ENCODE measurements at regions not wholly inside any gene's neighbourhood (a gene's known extent, or its start where the extent isn't known, plus 50 kb on each side); places are given as distances from the start of the nearest gene placed in this dataset.

DNA sequence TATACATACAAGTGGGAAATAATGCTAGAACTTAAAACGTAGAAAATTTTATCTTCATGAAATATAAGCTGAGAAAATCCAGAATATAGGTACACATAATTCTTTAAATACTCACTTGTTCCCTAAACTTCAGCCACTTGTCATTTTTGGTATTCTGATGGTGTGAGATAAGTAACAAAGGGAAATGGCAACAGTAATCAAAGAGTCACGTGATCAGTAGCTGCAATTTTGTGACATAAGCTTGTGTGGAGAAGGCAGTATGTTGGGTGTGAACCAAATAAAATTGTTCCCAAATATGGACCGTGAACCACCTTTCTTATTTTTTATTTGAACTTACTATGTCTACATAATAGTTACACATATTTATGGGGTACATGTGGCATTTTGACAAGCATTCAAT lies 650.3 kb upstream of the ADARB2 start:
- H3K9me3 Mint-ChIP-seq = peaks cover 7% of the 10 kb centered on the region
- no peak overlapping the region for H3K4me3 Mint-ChIP-seq
- H3K27me3 Mint-ChIP-seq (ENCODE audit: low read depth) = peaks cover 4% of the 10 kb centered on the region
- TF ChIP-seq, protein P1, sequence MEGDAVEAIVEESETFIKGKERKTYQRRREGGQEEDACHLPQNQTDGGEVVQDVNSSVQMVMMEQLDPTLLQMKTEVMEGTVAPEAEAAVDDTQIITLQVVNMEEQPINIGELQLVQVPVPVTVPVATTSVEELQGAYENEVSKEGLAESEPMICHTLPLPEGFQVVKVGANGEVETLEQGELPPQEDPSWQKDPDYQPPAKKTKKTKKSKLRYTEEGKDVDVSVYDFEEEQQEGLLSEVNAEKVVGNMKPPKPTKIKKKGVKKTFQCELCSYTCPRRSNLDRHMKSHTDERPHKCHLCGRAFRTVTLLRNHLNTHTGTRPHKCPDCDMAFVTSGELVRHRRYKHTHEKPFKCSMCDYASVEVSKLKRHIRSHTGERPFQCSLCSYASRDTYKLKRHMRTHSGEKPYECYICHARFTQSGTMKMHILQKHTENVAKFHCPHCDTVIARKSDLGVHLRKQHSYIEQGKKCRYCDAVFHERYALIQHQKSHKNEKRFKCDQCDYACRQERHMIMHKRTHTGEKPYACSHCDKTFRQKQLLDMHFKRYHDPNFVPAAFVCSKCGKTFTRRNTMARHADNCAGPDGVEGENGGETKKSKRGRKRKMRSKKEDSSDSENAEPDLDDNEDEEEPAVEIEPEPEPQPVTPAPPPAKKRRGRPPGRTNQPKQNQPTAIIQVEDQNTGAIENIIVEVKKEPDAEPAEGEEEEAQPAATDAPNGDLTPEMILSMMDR (IDR thresholded peaks at IDR 0.05; ENCODE audit: unreplicated experiment in 3 of 3) = no peak
- no peaks in the 10 kb centered on the region for H3K4me1 Mint-ChIP-seq
- H3K27ac Mint-ChIP-seq = no peak overlapping the region
- no peaks in the 10 kb centered on the region for H3K36me3 Mint-ChIP-seq (ENCODE audit: low read depth)

DNA sequence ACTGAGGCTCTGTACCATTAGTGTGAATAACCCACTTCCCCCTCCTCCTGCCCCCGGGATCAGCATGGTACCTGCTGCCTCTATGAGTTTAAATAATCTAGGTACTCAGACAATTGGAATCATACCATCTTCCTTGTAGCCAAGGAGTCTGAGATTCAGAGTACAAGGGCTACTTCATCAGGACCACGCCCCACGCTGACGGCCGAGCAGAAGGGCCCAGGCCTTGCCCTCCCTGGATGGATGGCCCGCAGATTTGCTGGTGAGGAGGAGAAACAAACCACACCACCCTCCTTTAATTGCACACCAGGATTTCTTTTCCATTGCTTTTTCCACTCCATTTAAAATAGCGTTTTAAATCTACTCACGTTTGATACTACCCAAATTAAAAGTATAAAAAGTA lies 649.9 kb upstream of the ADARB2 start:
- Mint-ChIP-seq H3K4me3 (no peak overlapping the region), H3K4me1 (no peaks in the 10 kb centered on the region), H3K27me3 (ENCODE audit: low read depth) (peaks cover 4% of the 10 kb centered on the region), H3K9me3 (peaks cover 7% of the 10 kb centered on the region), H3K36me3 (ENCODE audit: low read depth) (no peaks in the 10 kb centered on the region), H3K27ac (no peak overlapping the region)
- TF ChIP-seq, protein P1 (IDR thresholded peaks at IDR 0.05; ENCODE audit: unreplicated experiment in 3 of 3) = no peak

DNA sequence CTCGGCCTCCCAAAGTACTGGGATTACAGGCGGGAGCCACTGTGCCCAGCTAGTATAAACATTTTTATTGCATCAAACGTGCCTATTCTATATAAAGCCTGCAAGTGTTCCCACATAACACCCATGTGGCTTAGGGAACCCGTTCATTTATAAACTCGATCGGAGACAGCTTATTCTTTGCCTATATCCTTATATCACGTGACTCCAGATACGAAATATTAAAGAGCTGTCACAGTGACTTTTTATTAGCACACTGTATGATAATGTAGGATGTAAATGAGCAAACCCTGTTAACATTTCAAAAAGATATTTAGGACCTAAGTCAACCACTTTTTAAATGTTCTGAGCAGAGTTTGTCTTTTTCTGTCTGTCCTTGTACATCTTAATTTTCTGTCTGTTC lies 642.9 kb upstream of the ADARB2 start:
- H3K27me3 Mint-ChIP-seq (ENCODE audit: low read depth) = no peaks in the 10 kb centered on the region
- H3K4me3 Mint-ChIP-seq = no peak overlapping the region
- peaks cover 7% of the 10 kb centered on the region for H3K9me3 Mint-ChIP-seq
- no peaks in the 10 kb centered on the region for H3K4me1 Mint-ChIP-seq
- no peaks in the 10 kb centered on the region for H3K36me3 Mint-ChIP-seq (ENCODE audit: low read depth)
- TF ChIP-seq, protein P1 (IDR thresholded peaks at IDR 0.05; ENCODE audit: unreplicated experiment in 3 of 3) = no peak
- no peak overlapping the region for H3K27ac Mint-ChIP-seq

DNA sequence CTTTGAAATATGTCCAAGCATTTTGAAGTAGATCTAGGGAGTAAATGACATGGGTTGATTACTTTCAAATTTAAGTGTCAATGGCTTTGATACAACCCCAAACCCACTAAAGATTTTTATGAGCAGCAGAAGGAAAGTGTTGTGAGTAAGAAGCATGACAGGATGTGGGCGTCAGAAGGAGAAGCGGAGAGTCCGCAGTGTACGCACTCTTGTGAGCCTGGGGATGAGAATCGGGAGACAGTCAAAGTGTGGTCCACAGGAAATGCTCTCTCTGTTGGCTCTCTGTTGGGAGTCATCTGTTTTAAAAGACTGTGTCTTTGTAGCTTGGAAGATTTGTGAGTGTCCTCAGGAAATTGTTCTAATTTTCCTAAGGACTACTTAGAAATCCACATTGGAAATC lies 629.8 kb upstream of the ADARB2 start:
- Mint-ChIP-seq H3K36me3 (ENCODE audit: low read depth) (peaks cover 3% of the 10 kb centered on the region), H3K4me3 (no peak overlapping the region), H3K27ac (no peak overlapping the region), H3K27me3 (ENCODE audit: low read depth) (peaks cover 3% of the 10 kb centered on the region), H3K9me3 (peaks cover 18% of the 10 kb centered on the region), H3K4me1 (no peaks in the 10 kb centered on the region)
- TF ChIP-seq, protein P1 (IDR thresholded peaks at IDR 0.05; ENCODE audit: unreplicated experiment in 3 of 3) = no peak

DNA sequence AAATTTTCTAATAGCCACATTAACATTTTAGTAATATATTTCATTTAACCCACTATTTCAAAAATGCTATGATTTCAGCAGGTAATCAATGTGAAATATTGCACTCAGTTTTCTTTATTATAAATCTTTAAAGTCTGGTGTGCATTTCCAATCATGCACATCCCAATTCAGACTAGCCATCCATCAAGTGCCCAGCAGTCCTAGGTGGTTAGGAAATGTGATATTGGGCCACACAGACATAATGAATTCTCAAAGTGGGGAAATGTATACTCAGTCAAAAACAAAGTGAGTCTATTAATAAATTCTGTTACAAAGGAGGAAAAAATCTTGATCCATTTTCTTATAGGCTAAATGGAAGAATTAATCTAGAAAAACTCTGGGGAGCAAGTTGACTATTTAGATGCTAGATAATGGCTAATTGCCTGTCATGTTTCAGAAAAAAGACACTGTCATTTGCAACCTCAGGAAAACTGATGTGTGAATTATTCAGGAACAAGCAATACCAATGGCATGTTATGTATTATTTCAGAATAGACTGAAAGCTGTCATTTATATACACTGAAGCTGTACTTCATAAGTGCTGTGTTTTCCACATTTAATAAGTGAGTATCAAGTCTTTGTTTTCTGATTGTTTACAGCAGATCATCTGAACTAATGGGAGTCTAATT lies 629.1 kb upstream of the ADARB2 start:
- peaks cover 3% of the 10 kb centered on the region for H3K27me3 Mint-ChIP-seq (ENCODE audit: low read depth)
- peaks cover 13% of the 10 kb centered on the region for H3K9me3 Mint-ChIP-seq
- TF ChIP-seq, protein P1 (IDR thresholded peaks at IDR 0.05; ENCODE audit: unreplicated experiment in 3 of 3) = no peak
- H3K27ac Mint-ChIP-seq = no peak overlapping the region
- H3K36me3 Mint-ChIP-seq (ENCODE audit: low read depth) = no peaks in the 10 kb centered on the region
- H3K4me3 Mint-ChIP-seq = no peak overlapping the region
- no peaks in the 10 kb centered on the region for H3K4me1 Mint-ChIP-seq

DNA sequence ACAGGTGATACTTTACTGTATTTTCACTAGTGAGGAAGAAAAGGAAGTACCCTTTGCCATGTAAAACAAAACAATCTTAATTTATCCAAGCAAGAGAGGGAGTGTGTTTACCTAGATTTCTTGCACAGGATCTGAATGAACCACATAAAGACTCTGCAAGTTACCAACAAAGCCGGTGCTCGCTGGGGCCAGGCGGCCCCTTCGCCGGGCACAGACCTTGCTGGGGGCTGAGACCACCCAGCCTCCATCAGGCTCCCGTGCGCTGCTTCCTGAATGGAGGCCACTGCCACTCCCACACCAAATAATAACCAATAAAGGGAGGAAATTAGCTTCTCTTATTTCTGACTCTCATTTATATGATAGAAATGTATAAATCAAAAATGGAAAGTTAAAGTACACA lies 625.0 kb upstream of the ADARB2 start:
- H3K4me1 Mint-ChIP-seq = no peaks in the 10 kb centered on the region
- no peak overlapping the region for H3K4me3 Mint-ChIP-seq
- H3K9me3 Mint-ChIP-seq = no peaks in the 10 kb centered on the region
- TF ChIP-seq, protein P1 (IDR thresholded peaks at IDR 0.05; ENCODE audit: unreplicated experiment in 3 of 3) = no peak
- no peak overlapping the region for H3K27ac Mint-ChIP-seq
- H3K36me3 Mint-ChIP-seq (ENCODE audit: low read depth) = no peaks in the 10 kb centered on the region
- H3K27me3 Mint-ChIP-seq (ENCODE audit: low read depth) = no peaks in the 10 kb centered on the region

Measured in nephron (organoid).